ENCODE measurements at regions not wholly inside any gene's neighbourhood (a gene's known extent, or its start where the extent isn't known, plus 50 kb on each side); places are given as distances from the start of the nearest gene placed in this dataset.
"Not testable (repeated sequence)": the region's sequence is repeated elsewhere in the genome, so short reads cannot be mapped to it uniquely, and the experiment has no call there.

- in situ Hi-C loops (cut with MboI; ENCODE audit: low sequenced_read_pairs), result no loop called here
Measured at GRCh38 chr1:95865769-95866168, 631.8 kb downstream of the RWDD3 start.

GRCh38 chr1:95876276-95876675 is 642.3 kb downstream of the RWDD3 start:
- in situ Hi-C loops (cut with MboI; ENCODE audit: low sequenced_read_pairs), result no loop called here

- in situ Hi-C loops (cut with MboI; ENCODE audit: low sequenced_read_pairs), result no loop called here
Measured at GRCh38 chr1:95879498-95880050, 645.6 kb downstream of the RWDD3 start.

GRCh38 chr1:95888941-95889390 is 655.0 kb downstream of the RWDD3 start:
- in situ Hi-C loops (cut with MboI; ENCODE audit: low sequenced_read_pairs), result no loop called here

- in situ Hi-C loops (cut with MboI; ENCODE audit: low sequenced_read_pairs), result no loop called here
Measured at GRCh38 chr1:95889400-95889799, 655.4 kb downstream of the RWDD3 start.

- in situ Hi-C loops (cut with MboI; ENCODE audit: low sequenced_read_pairs), result no loop called here
Measured at GRCh38 chr1:95893921-95894320, 659.9 kb downstream of the RWDD3 start.

GRCh38 chr1:95903060-95903459 is 669.0 kb downstream of the RWDD3 start:
- in situ Hi-C loops (cut with MboI; ENCODE audit: low sequenced_read_pairs), result no loop called here

GRCh38 chr1:95905818-95906395 is 671.9 kb downstream of the RWDD3 start:
- in situ Hi-C loops (cut with MboI; ENCODE audit: low sequenced_read_pairs), result no loop called here

- in situ Hi-C loops (cut with MboI; ENCODE audit: low sequenced_read_pairs), result not testable (repeated sequence)
Measured at GRCh38 chr1:95911739-95912138, 677.7 kb downstream of the RWDD3 start.

GRCh38 chr1:95916616-95917015 is 682.6 kb downstream of the RWDD3 start:
- in situ Hi-C loops (cut with MboI; ENCODE audit: low sequenced_read_pairs), result no loop called here

- in situ Hi-C loops (cut with MboI; ENCODE audit: low sequenced_read_pairs), result no loop called here
Measured at GRCh38 chr1:95924684-95925083, 690.7 kb downstream of the RWDD3 start.

GRCh38 chr1:95926331-95926730 is 692.3 kb downstream of the RWDD3 start:
- in situ Hi-C loops (cut with MboI; ENCODE audit: low sequenced_read_pairs), result no loop called here

- in situ Hi-C loops (cut with MboI; ENCODE audit: low sequenced_read_pairs), result no loop called here
Measured at GRCh38 chr1:95927061-95927460, 693.1 kb downstream of the RWDD3 start.

GRCh38 chr1:95935719-95936118 is 701.7 kb downstream of the RWDD3 start:
- in situ Hi-C loops (cut with MboI; ENCODE audit: low sequenced_read_pairs), result no loop called here

GRCh38 chr1:95941121-95941798 is 707.2 kb downstream of the RWDD3 start:
- in situ Hi-C loops (cut with MboI; ENCODE audit: low sequenced_read_pairs), result no loop called here

- in situ Hi-C loops (cut with MboI; ENCODE audit: low sequenced_read_pairs), result no loop called here
Measured at GRCh38 chr1:95948023-95948422, 714.0 kb downstream of the RWDD3 start.

GRCh38 chr1:95951371-95952102 is 717.5 kb downstream of the RWDD3 start:
- in situ Hi-C loops (cut with MboI; ENCODE audit: low sequenced_read_pairs), result no loop called here

- in situ Hi-C loops (cut with MboI; ENCODE audit: low sequenced_read_pairs), result no loop called here
Measured at GRCh38 chr1:95953015-95953414, 719.0 kb downstream of the RWDD3 start.

GRCh38 chr1:95954585-95954984 is 720.6 kb downstream of the RWDD3 start:
- in situ Hi-C loops (cut with MboI; ENCODE audit: low sequenced_read_pairs), result no loop called here

- in situ Hi-C loops (cut with MboI; ENCODE audit: low sequenced_read_pairs), result no loop called here
Measured at GRCh38 chr1:95956215-95956614, 722.2 kb downstream of the RWDD3 start.

- in situ Hi-C loops (cut with MboI; ENCODE audit: low sequenced_read_pairs), result no loop called here
Measured at GRCh38 chr1:95957748-95958147, 723.7 kb downstream of the RWDD3 start.

GRCh38 chr1:95966866-95967265 is 732.9 kb downstream of the RWDD3 start:
- in situ Hi-C loops (cut with MboI; ENCODE audit: low sequenced_read_pairs), result no loop called here
